Chondrocyte (in vitro differentiated cells): ENCODE measurements at regions not wholly inside any gene's neighbourhood (a gene's known extent, or its start where the extent isn't known, plus 50 kb on each side); places are given as distances from the start of the nearest gene placed in this dataset.

Experiments used
- DNase-seq: peaks from one replicate; pipeline ENCODE4 v3.0.0; 2021; ENCODE audit warnings: mixed read lengths, low spot score
- H3K27ac Mint-ChIP-seq: one replicate; pipeline ENCODE4 v1.8.0; 2021; ENCODE audit warnings: mild to moderate bottlenecking, moderate library complexity, mixed read lengths; ENCODE audit not compliant: unreplicated experiment
- H3K27me3 Mint-ChIP-seq: 2 replicates; pipeline ENCODE4 v1.8.0; 2021; ENCODE audit warnings: low read depth, mixed read lengths
- H3K36me3 Mint-ChIP-seq: 2 replicates; pipeline ENCODE4 v1.8.0; 2021; ENCODE audit warnings: low read depth, mixed read lengths
- H3K4me1 Mint-ChIP-seq: 2 replicates; pipeline ENCODE4 v1.8.0; 2021; ENCODE audit warnings: low read depth, mild to moderate bottlenecking, mixed read lengths
- H3K4me3 Mint-ChIP-seq: one replicate; pipeline ENCODE4 v1.8.0; 2021; ENCODE audit warnings: mild to moderate bottlenecking, moderate library complexity, mixed read lengths; ENCODE audit not compliant: unreplicated experiment
- H3K9me3 Mint-ChIP-seq: 2 replicates; pipeline ENCODE4 v1.8.0; 2021; ENCODE audit warnings: low read depth, mixed read lengths
- CTCF ChIP-seq: fragments of 200-600 bp; sonication (generic); IDR thresholded peaks from 2 replicates; pipeline ENCODE4 v1.5.0; 2021; ENCODE audit warnings: antibody characterized with exemption, mild to moderate bottlenecking, moderate library complexity

GRCh38 chr13:82912564-82912963 is 969.7 kb downstream of the SLITRK1 start:
- Mint-ChIP-seq H3K27ac (no peak overlapping the region), H3K36me3 (no peaks in the 10 kb centered on the region), H3K4me1 (no peaks in the 10 kb centered on the region), H3K4me3 (no peak overlapping the region), H3K9me3 (no peaks in the 10 kb centered on the region), H3K27me3 (no peaks in the 10 kb centered on the region)
- DNase-seq, result no peak
- TF ChIP-seq CTCF, result no peak

- no peaks in the 10 kb centered on the region for H3K36me3 Mint-ChIP-seq
- H3K9me3 Mint-ChIP-seq, result peaks cover 3% of the 10 kb centered on the region
- H3K27me3 Mint-ChIP-seq, result no peaks in the 10 kb centered on the region
- no peak overlapping the region for H3K4me3 Mint-ChIP-seq
- no peak overlapping the region for H3K27ac Mint-ChIP-seq
- H3K4me1 Mint-ChIP-seq, result no peaks in the 10 kb centered on the region
- DNase-seq, result no peak
- no peak for TF ChIP-seq CTCF
Observed at GRCh38 chr13:82905071-82905470, 977.2 kb downstream of the SLITRK1 start.

DNA sequence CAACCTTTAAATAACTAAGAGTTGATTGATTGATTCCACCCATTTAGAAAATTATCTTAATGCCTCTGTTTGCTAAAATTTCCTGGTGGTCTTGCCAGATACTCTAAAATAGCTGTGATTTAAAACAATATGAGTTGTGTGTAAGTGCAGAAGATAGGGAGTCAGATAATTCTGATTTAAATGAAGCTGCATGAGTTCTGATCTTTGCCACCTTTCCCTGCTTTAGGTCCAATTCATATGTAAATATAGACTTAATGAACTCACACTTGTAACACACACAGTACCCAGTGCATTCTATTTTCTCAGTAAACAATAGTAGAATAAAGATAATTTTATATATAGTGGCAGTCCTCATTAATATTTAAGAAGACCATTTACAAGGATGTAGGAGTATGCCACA is 981.8 kb downstream of the SLITRK1 start:
- peaks cover 12% of the 10 kb centered on the region for H3K9me3 Mint-ChIP-seq
- no peak for DNase-seq
- no peak for TF ChIP-seq CTCF
- no peak overlapping the region for H3K27ac Mint-ChIP-seq
- H3K4me1 Mint-ChIP-seq, result no peaks in the 10 kb centered on the region
- H3K36me3 Mint-ChIP-seq, result no peaks in the 10 kb centered on the region
- H3K27me3 Mint-ChIP-seq, result no peaks in the 10 kb centered on the region
- no peak overlapping the region for H3K4me3 Mint-ChIP-seq

DNA sequence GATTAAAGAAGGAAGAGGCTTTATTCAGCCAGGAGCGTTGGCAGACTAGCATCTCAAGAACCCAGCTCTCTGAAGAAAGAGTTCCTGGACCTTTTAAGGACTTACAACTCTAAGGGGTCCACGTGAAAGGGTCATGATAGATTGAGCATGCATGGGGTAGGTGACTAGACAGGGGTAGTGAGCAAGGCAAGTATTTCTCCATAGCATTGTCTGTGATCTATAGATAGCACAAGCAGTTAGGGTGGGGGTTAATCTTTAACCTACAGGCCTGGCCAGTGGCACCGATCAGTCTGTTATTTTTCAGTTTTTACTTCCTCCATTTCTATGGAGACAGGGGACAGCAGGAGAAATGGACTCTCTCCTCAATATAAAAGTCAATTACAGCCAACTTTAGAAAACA is 983.7 kb downstream of the SLITRK1 start:
- Mint-ChIP-seq H3K4me3 (no peak overlapping the region), H3K4me1 (no peaks in the 10 kb centered on the region), H3K9me3 (peaks cover 10% of the 10 kb centered on the region), H3K36me3 (no peaks in the 10 kb centered on the region), H3K27ac (no peak overlapping the region), H3K27me3 (no peaks in the 10 kb centered on the region)
- DNase-seq, result no peak
- no peak for TF ChIP-seq CTCF

DNA sequence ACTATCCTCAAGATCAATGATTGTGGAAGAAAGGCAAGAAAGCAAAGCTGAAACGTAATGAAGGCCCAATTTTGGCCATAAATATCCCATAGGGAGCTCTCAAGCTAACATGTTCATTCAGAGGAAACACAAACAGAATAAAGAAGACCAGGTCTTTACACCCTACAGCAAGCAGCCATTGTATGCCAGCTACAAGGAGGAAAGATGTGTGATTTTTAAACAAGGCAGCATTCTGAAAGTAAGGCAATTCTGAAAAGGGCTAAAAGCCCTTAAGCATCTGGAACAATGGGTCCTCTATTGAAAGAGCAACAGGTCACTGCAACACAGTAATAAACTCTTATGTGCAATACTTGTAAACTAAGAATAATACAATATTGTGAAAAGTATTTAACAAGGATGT is 1002.4 kb downstream of the SLITRK1 start:
- Mint-ChIP-seq H3K9me3 (no peaks in the 10 kb centered on the region), H3K4me1 (no peaks in the 10 kb centered on the region), H3K27me3 (no peaks in the 10 kb centered on the region), H3K27ac (no peak overlapping the region), H3K4me3 (no peak overlapping the region), H3K36me3 (no peaks in the 10 kb centered on the region)
- no peak for TF ChIP-seq CTCF
- no peak for DNase-seq
